Panc1 (cell line): ENCODE measurements at regions not wholly inside any gene's neighbourhood (a gene's known extent, or its start where the extent isn't known, plus 50 kb on each side); places are given as distances from the start of the nearest gene placed in this dataset.

Experiments
- ATAC-seq: fragments of 200-7000 bp; cut with Tn5 transposase; 2 replicates; pipeline ENCODE4 v1.9.1; 2020; ENCODE audit warnings: mild to moderate bottlenecking, moderate library complexity
- BruUV-seq: library from RNA; stranded (reverse); fragments of 400-500 nt; replicated peaks from 2 replicates; lab custom pipeline; 2021; lab: Mats Ljungman, UMichigan
- CTCF ChIA-PET: fragments of 300-600 bp; sonication (Branson Sonifier 250); formaldehyde crosslinking; loops from one replicate; lab custom pipeline; 2022; ENCODE audit warnings: antibody characterized with exemption; lab: Charles Lee
- POLR2A ChIA-PET: fragments of 300-600 bp; sonication (Branson Sonifier 250); formaldehyde crosslinking; loops from one replicate; lab custom pipeline; 2022; ENCODE audit warnings: antibody characterized with exemption; lab: Charles Lee
- DNase-seq: peaks from one replicate; pipeline ENCODE4 v3.0.0-alpha.2; 2010; ENCODE audit warnings: low read depth, low spot score
- H3K27ac ChIP-seq: 2 replicates; pipeline ENCODE4 v1.5.1; 2011; ENCODE audit warnings: mild to moderate bottlenecking, low read length, inconsistent platforms
- H3K27me3 ChIP-seq: fragments of 200-500 bp; sonication (Bioruptor generic); 2 replicates; pipeline ENCODE4 v1.6.0; 2014; ENCODE audit warnings: low read length, inconsistent platforms; ENCODE audit not compliant: control insufficient read depth, insufficient read depth
- H3K36me3 ChIP-seq: fragments of 200-500 bp; sonication (Bioruptor generic); 2 replicates; pipeline ENCODE4 v1.5.1; 2014; ENCODE audit warnings: inconsistent platforms, mild to moderate bottlenecking, low read length, moderate library complexity; ENCODE audit not compliant: control insufficient read depth, insufficient read depth
- H3K4me1 ChIP-seq: 2 replicates; pipeline ENCODE4 v1.5.1; 2011; ENCODE audit warnings: inconsistent platforms, mild to moderate bottlenecking, low read length, moderate library complexity; ENCODE audit not compliant: control insufficient read depth, insufficient read depth
- H3K4me3 ChIP-seq, 2 experiments: 2 replicates each; pipeline ENCODE4 v1.5.1; 2011 to 2012; ENCODE audit warnings: low read depth in 2 of 2, low read length in 2 of 2, mild to moderate bottlenecking in 2 of 2, inconsistent platforms in 1 of 2, moderate library complexity in 1 of 2
- H3K9me3 ChIP-seq: fragments of 200-500 bp; sonication (Bioruptor generic); 2 replicates; pipeline ENCODE4 v1.5.1; 2014; ENCODE audit warnings: low read depth, mild to moderate bottlenecking, inconsistent platforms, low read length, moderate library complexity; ENCODE audit not compliant: control insufficient read depth, insufficient read depth
- CTCF ChIP-seq: fragments of 450-650 bp; IDR thresholded peaks from 2 replicates; pipeline ENCODE4 v1.5.1; 2017; ENCODE audit warnings: mild to moderate bottlenecking
- POLR2AphosphoS5 ChIP-seq: IDR thresholded peaks from 2 replicates; pipeline ENCODE4 v1.6.1; 2012; ENCODE audit warnings: mild to moderate bottlenecking, low read depth, low read length, moderate library complexity
- REST ChIP-seq, 2 experiments: IDR thresholded peaks; 2 replicates each; pipeline ENCODE4 v1.6.1; 2011 to 2012; ENCODE audit warnings: low read depth in 2 of 2, control low read depth in 1 of 2, low read length in 1 of 2, mild to moderate bottlenecking in 1 of 2, moderate library complexity in 1 of 2; ENCODE audit not compliant: insufficient read depth in 1 of 2
- TCF7L2 ChIP-seq: IDR thresholded peaks from 2 replicates; pipeline ENCODE4 v1.6.1; 2011; ENCODE audit warnings: mild to moderate bottlenecking, low read depth, low read length, inconsistent platforms
- in situ Hi-C: cut with HindIII; loops from 2 replicates; pipeline ENCODE4 v1.10.0; 2016; ENCODE audit warnings: low sequenced_read_pairs, low pct_unique_long_range_greater_than_20kb
- intact Hi-C: fragments of 100-400 bp; cut with micrococcal nuclease; formaldehyde crosslinking; loops from one replicate; pipeline ENCODE4 v1.10.0; 2022; ENCODE audit not compliant: unreplicated experiment

DNA sequence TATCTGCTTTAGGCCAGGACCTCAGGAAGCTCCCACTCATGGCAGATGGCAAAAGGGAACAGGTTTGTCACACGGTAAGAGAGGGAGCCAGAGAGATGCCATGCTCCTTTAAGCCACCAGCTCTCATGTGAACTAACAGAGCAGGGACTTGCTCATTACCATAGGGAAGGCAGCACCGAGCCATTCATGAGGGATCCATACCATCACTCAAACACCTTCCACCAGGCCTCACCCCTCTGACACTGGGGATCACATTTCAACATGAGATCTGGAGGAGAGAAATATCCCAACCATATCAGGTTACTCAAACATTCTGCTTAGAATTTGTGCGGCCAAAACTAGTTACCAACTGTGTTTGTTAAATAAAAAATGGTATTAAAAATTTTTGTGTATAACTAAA is 427.0 kb downstream of the UQCRFS1 start:
- Histone ChIP-seq H3K9me3 (peaks cover 3% of the 10 kb centered on the region; the same call in 1 of the 2 replicates), H3K27me3 (no peaks in the 10 kb centered on the region), H3K27ac (no peak overlapping the region), H3K36me3 (no peaks in the 10 kb centered on the region), H3K4me3 (no peak overlapping the region), H3K4me1 (no peaks in the 10 kb centered on the region)
- intact Hi-C loops = no loop called here
- BruUV-seq = no TSS peak
- CTCF ChIA-PET = no interaction called here
- TF ChIP-seq REST (IDR thresholded peaks at IDR 0.05; ENCODE audit: insufficient read depth in 1 of 2, low read depth in 2 of 2, low read length in 1 of 2) = no peak
- no peak for DNase-seq
- POLR2A ChIA-PET = no interaction called here
- in situ Hi-C loops = no loop called here
- ATAC-seq = no peak

DNA sequence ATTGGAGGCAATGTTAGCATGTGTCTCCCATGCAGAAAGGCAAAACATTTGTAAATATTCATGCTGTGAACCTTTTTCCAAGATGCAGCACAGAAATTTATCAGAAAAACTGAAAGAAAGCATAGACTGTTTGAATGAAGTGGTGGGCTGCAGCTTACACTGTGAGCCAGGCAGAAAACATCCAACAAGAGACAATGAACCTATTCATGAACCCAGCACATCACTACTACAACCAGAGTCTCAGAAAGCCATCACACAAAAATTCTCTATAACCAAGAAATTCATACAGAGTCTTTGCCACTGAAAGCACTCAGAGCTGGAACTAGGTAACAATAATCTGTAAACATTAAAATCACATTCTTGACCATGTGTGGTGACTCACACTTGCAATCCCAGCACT is 448.9 kb downstream of the UQCRFS1 start:
- BruUV-seq = no TSS peak
- no peaks in the 10 kb centered on the region for H3K4me1 ChIP-seq
- no peak overlapping the region for H3K27ac ChIP-seq
- ChIA-PET CTCF (no interaction called here), POLR2A (no interaction called here)
- no peaks in the 10 kb centered on the region for H3K36me3 ChIP-seq
- no peak overlapping the region for H3K4me3 ChIP-seq
- intact Hi-C loops = no loop called here
- no peaks in the 10 kb centered on the region; the same call in 1 of the 2 replicates for H3K9me3 ChIP-seq
- DNase-seq (no peak), ATAC-seq (no peak)
- no peaks in the 10 kb centered on the region for H3K27me3 ChIP-seq
- TF ChIP-seq CTCF = no peak
- TF ChIP-seq POLR2AphosphoS5 = no peak
- no peak for TF ChIP-seq REST (IDR thresholded peaks at IDR 0.05; ENCODE audit: insufficient read depth in 1 of 2, low read depth in 2 of 2, low read length in 1 of 2)
- TF ChIP-seq TCF7L2 = no peak
- in situ Hi-C loops = no loop called here
